ENCODE measurements at regions not wholly inside any gene's neighbourhood (a gene's known extent, or its start where the extent isn't known, plus 50 kb on each side); places are given as distances from the start of the nearest gene placed in this dataset.

DNA sequence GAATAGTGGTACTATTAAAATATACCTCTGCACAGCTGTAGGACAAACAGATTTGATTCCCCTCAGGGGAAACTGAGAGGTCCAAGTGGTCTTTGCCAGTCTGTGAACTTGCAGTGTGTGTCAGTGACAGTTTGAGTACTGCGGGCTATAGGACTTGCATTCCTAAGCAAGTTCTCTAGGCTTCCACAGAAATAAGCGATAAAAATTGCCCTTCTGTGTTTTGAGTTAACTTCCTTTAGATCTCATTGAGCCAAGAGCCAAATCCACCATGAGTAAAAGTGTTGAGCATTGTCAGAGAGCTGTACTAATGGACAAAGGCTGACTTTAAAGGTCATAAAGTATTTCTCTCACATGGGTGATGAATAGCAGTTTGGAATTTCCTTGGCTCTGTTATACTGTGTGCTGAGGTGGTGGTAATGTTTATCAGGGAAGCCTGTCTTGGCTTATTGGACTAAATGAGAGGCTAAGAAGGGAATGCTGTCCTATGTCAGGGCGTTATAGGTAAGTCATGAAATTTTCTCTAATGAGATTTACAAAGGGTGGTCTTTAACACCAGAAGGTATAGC is 122.6 kb upstream of the MAP3K7 start:
- intact Hi-C loops (cut with DNase I): no loop called here
- no peak for DNase-seq (ENCODE audit: low spot score in 2 of 2)
- H3K4me3 ChIP-seq: no peak overlapping the region
- H3K27me3 ChIP-seq: no peaks in the 10 kb centered on the region
- H3K4me1 ChIP-seq: no peaks in the 10 kb centered on the region
- H3K9me3 ChIP-seq: no peaks in the 10 kb centered on the region
- no peak overlapping the region for H3K27ac ChIP-seq
- H3K36me3 ChIP-seq: no peaks in the 10 kb centered on the region
- TF ChIP-seq CTCF (IDR thresholded peaks at IDR 0.05): no peak

- Histone ChIP-seq H3K36me3 (no peaks in the 10 kb centered on the region), H3K9me3 (no peaks in the 10 kb centered on the region), H3K4me1 (no peaks in the 10 kb centered on the region), H3K4me3 (no peak overlapping the region), H3K27me3 (no peaks in the 10 kb centered on the region), H3K27ac (no peak overlapping the region)
- intact Hi-C loops (cut with DNase I): no loop called here
- TF ChIP-seq CTCF (IDR thresholded peaks at IDR 0.05): no peak
- no peak for DNase-seq (ENCODE audit: low spot score in 2 of 2)
Observed at GRCh38 chr6:90708206-90708737, 121.4 kb upstream of the MAP3K7 start.

DNA sequence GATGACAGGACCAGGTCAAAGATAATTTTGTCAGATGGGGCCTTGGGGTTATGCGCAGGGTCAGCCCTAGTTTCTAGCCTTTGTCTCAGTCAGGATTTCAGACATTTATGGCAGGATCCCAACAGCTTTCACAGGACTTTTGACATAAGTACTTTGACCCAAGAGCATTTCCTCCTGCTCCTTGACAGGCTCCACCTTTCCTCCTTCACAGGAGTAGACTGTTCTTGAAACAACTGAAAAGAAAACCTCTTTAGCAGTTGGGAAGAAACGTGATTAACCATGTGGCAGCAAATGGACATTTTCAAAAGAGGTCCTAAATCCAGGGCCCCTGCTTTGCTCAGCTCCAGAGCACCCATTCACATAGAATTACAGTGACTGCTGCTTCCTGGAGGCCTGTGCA is 120.4 kb upstream of the MAP3K7 start:
- Histone ChIP-seq H3K27me3 (no peaks in the 10 kb centered on the region), H3K4me1 (no peaks in the 10 kb centered on the region), H3K4me3 (no peak overlapping the region), H3K36me3 (no peaks in the 10 kb centered on the region), H3K27ac (no peak overlapping the region), H3K9me3 (no peaks in the 10 kb centered on the region)
- no peak for DNase-seq (ENCODE audit: low spot score in 2 of 2)
- intact Hi-C loops (cut with DNase I): no loop called here
- TF ChIP-seq CTCF (IDR thresholded peaks at IDR 0.05): no peak

DNA sequence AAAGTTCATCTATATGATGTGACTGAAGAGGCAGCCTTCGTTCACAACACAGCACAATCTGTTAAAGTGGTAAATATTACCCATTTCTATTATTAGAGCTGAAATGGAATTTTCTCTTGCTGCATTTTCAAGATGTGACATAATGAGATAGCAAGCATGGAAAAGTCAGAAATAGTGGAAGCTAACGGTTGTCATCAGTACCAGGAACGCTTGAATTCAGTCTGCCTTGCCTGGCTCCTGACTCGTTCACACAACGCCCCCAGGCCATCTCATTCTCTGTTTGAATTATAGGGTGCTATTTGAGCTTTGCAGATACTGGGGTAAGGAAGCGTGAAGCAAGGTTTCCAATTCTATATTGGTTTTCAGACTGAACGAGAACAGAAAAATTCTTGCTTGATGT is 116.5 kb upstream of the MAP3K7 start:
- no peak overlapping the region for H3K27ac ChIP-seq
- no peaks in the 10 kb centered on the region for H3K4me1 ChIP-seq
- no peak for DNase-seq (ENCODE audit: low spot score in 2 of 2)
- no peaks in the 10 kb centered on the region for H3K27me3 ChIP-seq
- no peak overlapping the region for H3K4me3 ChIP-seq
- no peaks in the 10 kb centered on the region for H3K36me3 ChIP-seq
- H3K9me3 ChIP-seq: no peaks in the 10 kb centered on the region
- TF ChIP-seq CTCF (IDR thresholded peaks at IDR 0.05): no peak
- intact Hi-C loops (cut with DNase I): no loop called here

- Histone ChIP-seq H3K36me3 (no peaks in the 10 kb centered on the region), H3K27ac (no peak overlapping the region), H3K4me1 (no peaks in the 10 kb centered on the region), H3K4me3 (no peak overlapping the region), H3K27me3 (no peaks in the 10 kb centered on the region), H3K9me3 (no peaks in the 10 kb centered on the region)
- intact Hi-C loops (cut with DNase I): no loop called here
- no peak for DNase-seq (ENCODE audit: low spot score in 2 of 2)
- TF ChIP-seq CTCF (IDR thresholded peaks at IDR 0.05): no peak
Observed at GRCh38 chr6:90701926-90702325, 115.1 kb upstream of the MAP3K7 start.
